SU-DHL-6 (cell line): ENCODE measurements at regions not wholly inside any gene's neighbourhood (a gene's known extent, or its start where the extent isn't known, plus 50 kb on each side); places are given as distances from the start of the nearest gene placed in this dataset.

Experiments used
- H2AFZ ChIP-seq: fragments of 200-600 bp; sonication (generic); 2 replicates; pipeline ENCODE4 v1.6.1; 2014; ENCODE audit warnings: low read depth, mild to moderate bottlenecking, moderate library complexity, mixed read lengths, antibody characterized with exemption, low read length; ENCODE audit not compliant: severe bottlenecking
- H3F3A ChIP-seq: fragments of 200-600 bp; shearing (Covaris generic); 2 replicates; pipeline ENCODE4 v1.6.0; 2016; ENCODE audit warnings: antibody characterized with exemption, mild to moderate bottlenecking; ENCODE audit not compliant: insufficient read depth
- H3K27ac ChIP-seq: fragments of 200-600 bp; sonication (generic); 2 replicates; pipeline ENCODE4 v1.5.1; 2016; ENCODE audit warnings: low read depth, mild to moderate bottlenecking, low read length, moderate library complexity, mixed read lengths
- H3K27me3 ChIP-seq: fragments of 200-600 bp; sonication (generic), shearing (Covaris generic); 2 replicates; pipeline ENCODE4 v1.6.0; 2014; ENCODE audit warnings: mild to moderate bottlenecking, low read length
- H3K36me3 ChIP-seq: fragments of 200-600 bp; sonication (generic); 2 replicates; pipeline ENCODE4 v1.6.1; 2014; ENCODE audit warnings: mild to moderate bottlenecking, low read length, mixed read lengths
- H3K4me2 ChIP-seq: fragments of 300-600, 200-600 bp; shearing (Covaris generic), sonication (generic); 2 replicates; pipeline ENCODE4 v1.6.0; 2014; ENCODE audit warnings: low read length, low read depth, mild to moderate bottlenecking; ENCODE audit not compliant: poor library complexity, severe bottlenecking
- H3K4me3 ChIP-seq: fragments of 200-600 bp; sonication (generic); 2 replicates; pipeline ENCODE4 v1.5.1; 2014; ENCODE audit warnings: antibody characterized with exemption, low read length, mild to moderate bottlenecking, mixed read lengths; ENCODE audit not compliant: insufficient read depth, poor library complexity, severe bottlenecking
- H3K79me2 ChIP-seq: fragments of 200-600 bp; sonication (generic); 2 replicates; pipeline ENCODE4 v1.6.1; 2014; ENCODE audit warnings: mild to moderate bottlenecking, low read length, moderate library complexity; ENCODE audit not compliant: insufficient read depth
- H3K9ac ChIP-seq: fragments of 200-600 bp; sonication (generic); 2 replicates; pipeline ENCODE4 v1.7.0; 2014; ENCODE audit warnings: mild to moderate bottlenecking, low read length
- H3K9me2 ChIP-seq: fragments of 200-600 bp; sonication (generic); replicated peaks from 2 replicates; pipeline ENCODE4 v1.6.1; 2014; ENCODE audit warnings: low read length; ENCODE audit not compliant: insufficient read depth
- H3K9me3 ChIP-seq: fragments of 200-600 bp; sonication (generic); 2 replicates; pipeline ENCODE4 v1.6.1; 2014; ENCODE audit warnings: low read length, mixed read lengths; ENCODE audit not compliant: insufficient read depth
- H4K20me1 ChIP-seq: fragments of 200-600 bp; sonication (generic); 2 replicates; pipeline ENCODE4 v1.6.1; 2014; ENCODE audit warnings: low read depth, mild to moderate bottlenecking, antibody characterized with exemption, low read length, moderate library complexity, mixed read lengths
- EZH2phosphoT487 ChIP-seq: fragments of 200-600 bp; sonication (generic), shearing (Covaris generic); conservative IDR thresholded peaks from 2 replicates; pipeline ENCODE4 v1.6.1; 2018; ENCODE audit warnings: mild to moderate bottlenecking, antibody characterized with exemption, low read length, moderate library complexity, mixed read lengths
- TF ChIP-seq, protein P1 (sequence below): fragments of 200-600 bp; sonication (generic); IDR thresholded peaks from one replicate; pipeline ENCODE4 v1.5.1; 2017; ENCODE audit warnings: antibody characterized with exemption, mild to moderate bottlenecking, low read length, moderate library complexity; ENCODE audit not compliant: insufficient read depth, poor library complexity, severe bottlenecking

DNA sequence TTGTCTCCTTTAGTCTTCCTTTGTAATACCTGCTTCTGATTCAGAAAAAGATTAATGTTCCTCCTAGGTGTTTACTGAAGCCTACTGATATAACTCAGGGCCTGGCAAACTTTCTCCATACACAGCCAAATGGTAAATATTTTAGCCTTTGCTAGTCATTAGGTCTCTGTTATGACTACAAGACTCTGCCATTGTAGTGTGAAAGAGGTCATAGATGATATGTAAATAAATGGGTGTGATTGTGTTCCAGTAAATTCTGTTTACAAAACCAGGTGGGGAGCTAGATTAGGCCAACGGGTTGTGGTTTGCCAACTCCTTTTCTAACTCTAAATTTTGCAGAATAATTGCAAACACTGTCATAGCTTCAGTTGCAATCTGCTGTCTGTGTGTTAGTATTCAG is 568.1 kb upstream of the GNPDA2 start:
- Histone ChIP-seq H2AFZ (no peak overlapping the region), H3K36me3 (peaks cover 2% of the 10 kb centered on the region; the same call in 1 of the 2 replicates), H3F3A (no peaks in the 10 kb centered on the region), H3K9ac (no peak overlapping the region), H3K9me3 (no peaks in the 10 kb centered on the region), H3K27ac (no peak overlapping the region), H3K4me2 (no peak overlapping the region), H3K79me2 (no peaks in the 10 kb centered on the region), H3K9me2 (no peaks in the 10 kb centered on the region), H3K27me3 (no peaks in the 10 kb centered on the region), H4K20me1 (no peaks in the 10 kb centered on the region), H3K4me3 (no peak overlapping the region)
- TF ChIP-seq, protein P1, sequence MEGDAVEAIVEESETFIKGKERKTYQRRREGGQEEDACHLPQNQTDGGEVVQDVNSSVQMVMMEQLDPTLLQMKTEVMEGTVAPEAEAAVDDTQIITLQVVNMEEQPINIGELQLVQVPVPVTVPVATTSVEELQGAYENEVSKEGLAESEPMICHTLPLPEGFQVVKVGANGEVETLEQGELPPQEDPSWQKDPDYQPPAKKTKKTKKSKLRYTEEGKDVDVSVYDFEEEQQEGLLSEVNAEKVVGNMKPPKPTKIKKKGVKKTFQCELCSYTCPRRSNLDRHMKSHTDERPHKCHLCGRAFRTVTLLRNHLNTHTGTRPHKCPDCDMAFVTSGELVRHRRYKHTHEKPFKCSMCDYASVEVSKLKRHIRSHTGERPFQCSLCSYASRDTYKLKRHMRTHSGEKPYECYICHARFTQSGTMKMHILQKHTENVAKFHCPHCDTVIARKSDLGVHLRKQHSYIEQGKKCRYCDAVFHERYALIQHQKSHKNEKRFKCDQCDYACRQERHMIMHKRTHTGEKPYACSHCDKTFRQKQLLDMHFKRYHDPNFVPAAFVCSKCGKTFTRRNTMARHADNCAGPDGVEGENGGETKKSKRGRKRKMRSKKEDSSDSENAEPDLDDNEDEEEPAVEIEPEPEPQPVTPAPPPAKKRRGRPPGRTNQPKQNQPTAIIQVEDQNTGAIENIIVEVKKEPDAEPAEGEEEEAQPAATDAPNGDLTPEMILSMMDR = no peak
- TF ChIP-seq EZH2phosphoT487 = no peak

DNA sequence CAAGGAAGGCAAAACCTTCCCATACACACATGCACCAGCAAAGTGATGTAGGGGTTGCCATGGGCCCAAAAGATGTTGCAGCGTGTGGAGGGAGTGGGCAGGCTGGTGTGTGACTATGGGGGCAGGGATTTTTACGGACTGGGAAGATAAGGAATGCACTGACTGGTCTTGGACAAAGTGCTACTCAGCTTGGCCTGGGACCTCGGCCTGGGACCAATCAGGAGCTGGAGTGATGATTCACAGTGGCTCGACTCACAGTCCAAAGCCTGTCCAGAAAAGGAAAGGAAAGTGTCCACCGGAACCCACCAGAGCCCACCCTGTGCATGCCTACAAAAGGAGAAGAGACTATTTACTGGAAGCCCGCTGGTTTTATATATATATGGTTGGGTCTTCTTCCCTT is 567.0 kb upstream of the GNPDA2 start:
- no peaks in the 10 kb centered on the region for H4K20me1 ChIP-seq
- H3K4me3 ChIP-seq = no peak overlapping the region
- H3K79me2 ChIP-seq = no peaks in the 10 kb centered on the region
- H2AFZ ChIP-seq = no peak overlapping the region
- no peak overlapping the region for H3K9ac ChIP-seq
- H3K36me3 ChIP-seq = peaks cover 2% of the 10 kb centered on the region; the same call in 1 of the 2 replicates
- H3K27me3 ChIP-seq = no peaks in the 10 kb centered on the region
- no peaks in the 10 kb centered on the region for H3K9me3 ChIP-seq
- H3K9me2 ChIP-seq = no peaks in the 10 kb centered on the region
- no peak overlapping the region for H3K4me2 ChIP-seq
- H3F3A ChIP-seq = no peaks in the 10 kb centered on the region
- H3K27ac ChIP-seq = no peak overlapping the region
- no peak for TF ChIP-seq EZH2phosphoT487
- TF ChIP-seq, protein P1 = no peak

DNA sequence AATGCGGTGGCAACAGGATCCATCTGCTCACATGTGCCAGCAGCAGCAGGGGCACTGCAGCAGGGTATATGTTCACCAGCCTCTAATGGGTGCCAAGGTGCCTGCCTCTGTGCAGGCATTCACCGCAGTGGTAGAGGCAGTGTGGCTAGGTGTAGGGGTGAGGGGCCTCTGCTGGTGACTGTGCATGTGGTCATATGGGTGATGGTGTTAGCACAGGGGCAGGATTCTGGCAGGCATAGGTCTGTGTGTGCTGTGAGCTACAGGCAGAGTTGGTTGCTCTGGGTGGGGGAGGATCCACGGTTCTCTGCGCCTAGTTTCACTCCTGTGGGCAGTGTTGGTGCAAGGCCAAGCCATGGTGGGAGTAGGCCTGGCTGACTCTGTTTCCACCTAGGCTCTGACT is 566.5 kb upstream of the GNPDA2 start:
- Histone ChIP-seq H4K20me1 (no peaks in the 10 kb centered on the region), H3K9ac (no peak overlapping the region), H3K9me3 (no peaks in the 10 kb centered on the region), H2AFZ (no peak overlapping the region), H3K27me3 (no peaks in the 10 kb centered on the region), H3K27ac (no peak overlapping the region), H3K79me2 (no peaks in the 10 kb centered on the region), H3K4me3 (no peak overlapping the region), H3K36me3 (peaks cover 2% of the 10 kb centered on the region; the same call in 1 of the 2 replicates), H3K9me2 (no peaks in the 10 kb centered on the region), H3K4me2 (no peak overlapping the region), H3F3A (no peaks in the 10 kb centered on the region)
- TF ChIP-seq EZH2phosphoT487 = no peak
- TF ChIP-seq, protein P1 = no peak
